Naive B cell (primary cell): ENCODE measurements at regions not wholly inside any gene's neighbourhood (a gene's known extent, or its start where the extent isn't known, plus 50 kb on each side); places are given as distances from the start of the nearest gene placed in this dataset.

Experiments
- ATAC-seq, 2 donors: fragments of 150-1000 bp; cut with Tn5 transposase; 2 replicates each; pipeline ENCODE4 v1.10.0; 2021; ENCODE audit warnings: low read depth in 2 of 2, mild to moderate bottlenecking in 2 of 2, moderate library complexity in 2 of 2
- DNase-seq: peaks from one replicate; pipeline ENCODE4 v3.0.0; 2022
- H3K27ac Mint-ChIP-seq, 6 donors: one replicate each; pipeline ENCODE4 v1.8.0; 2020 to 2022; ENCODE audit warnings: mild to moderate bottlenecking in 6 of 6, mixed read lengths in 6 of 6, moderate library complexity in 5 of 6, inconsistent platforms in 2 of 6
- H3K27me3 Mint-ChIP-seq, 3 donors: one replicate each; pipeline ENCODE4 v1.8.0; 2021 to 2022; ENCODE audit warnings: mixed read lengths in 3 of 3, mild to moderate bottlenecking in 1 of 3
- H3K36me3 Mint-ChIP-seq, 2 donors: one replicate each; pipeline ENCODE4 v1.8.0; 2020 to 2022; ENCODE audit warnings: mixed read lengths in 2 of 2, inconsistent platforms in 1 of 2, mild to moderate bottlenecking in 1 of 2
- H3K4me1 Mint-ChIP-seq, 3 donors: one replicate each; pipeline ENCODE4 v1.8.0; 2020 to 2022; ENCODE audit warnings: mixed read lengths in 3 of 3, inconsistent platforms in 1 of 3, mild to moderate bottlenecking in 1 of 3, moderate library complexity in 1 of 3
- H3K4me3 Mint-ChIP-seq, 8 donors: one replicate each; pipeline ENCODE4 v1.8.0; 2020 to 2022; ENCODE audit warnings: mild to moderate bottlenecking in 8 of 8, mixed read lengths in 8 of 8, moderate library complexity in 8 of 8, inconsistent platforms in 2 of 8
- H3K9me3 Mint-ChIP-seq, 7 donors: one replicate each; pipeline ENCODE4 v1.8.0; 2020 to 2022; ENCODE audit warnings: mixed read lengths in 7 of 7, mild to moderate bottlenecking in 5 of 7, inconsistent platforms in 2 of 7, moderate library complexity in 1 of 7

DNA sequence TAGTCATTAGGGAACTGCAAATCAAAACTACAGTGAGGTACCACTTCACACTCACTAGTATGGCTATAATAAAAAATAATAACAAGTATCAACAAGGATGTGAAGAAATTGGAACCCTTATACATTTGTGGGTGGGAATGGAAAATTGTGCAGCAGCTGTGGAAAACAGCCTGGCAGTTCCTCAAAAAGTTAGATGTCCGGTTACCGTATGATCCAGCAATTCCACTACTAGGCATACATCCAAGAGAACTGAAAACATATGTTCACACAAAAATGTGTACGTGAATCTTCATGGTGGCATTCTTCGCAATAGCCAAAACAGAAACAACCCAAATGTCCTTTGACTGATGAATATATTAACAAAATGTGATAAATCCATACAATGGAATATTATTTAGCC, 187.9 kb upstream of the LYSMD4 start:
- Mint-ChIP-seq H3K36me3 (no peaks in the 10 kb centered on the region), H3K27ac (no peak overlapping the region), H3K9me3 (no peaks in the 10 kb centered on the region), H3K4me1 (peaks cover 5 to 10% (median 9%) of the 10 kb centered on the region in 3 donors), H3K4me3 (peak overlapping the region in 1 of 8 donors; percentile 53), H3K27me3 (peaks cover 35 to 38% (median 37%) of the 10 kb centered on the region in 3 donors)
- DNase-seq (no peak), ATAC-seq (no peak)

DNA sequence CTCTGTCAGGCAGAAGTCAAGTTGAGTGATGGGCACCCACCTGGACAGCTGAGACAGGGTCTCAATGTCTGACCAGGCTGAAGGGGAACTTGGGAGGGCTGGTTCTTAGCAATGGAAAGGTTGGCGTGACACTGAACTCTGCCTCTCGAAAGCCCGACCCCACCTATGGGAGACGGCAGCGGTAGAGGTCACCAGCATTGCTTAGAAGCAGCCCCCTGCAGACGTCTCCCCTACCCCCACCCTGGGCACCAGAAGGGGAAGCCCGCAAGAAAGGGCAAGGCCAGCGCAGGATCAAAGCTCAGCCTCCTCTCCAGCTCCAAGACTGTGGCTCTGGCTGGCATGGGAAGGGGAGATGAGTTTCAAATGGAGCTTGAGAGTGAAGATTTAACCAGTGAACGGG, 184.8 kb upstream of the LYSMD4 start:
- H3K9me3 Mint-ChIP-seq = no peaks in the 10 kb centered on the region
- DNase-seq (no peak), ATAC-seq (no peak)
- H3K27ac Mint-ChIP-seq = no peak overlapping the region
- no peaks in the 10 kb centered on the region for H3K4me1 Mint-ChIP-seq
- no peaks in the 10 kb centered on the region for H3K36me3 Mint-ChIP-seq
- H3K4me3 Mint-ChIP-seq = no peak overlapping the region
- peaks cover 37 to 40% (median 38%) of the 10 kb centered on the region in 3 donors for H3K27me3 Mint-ChIP-seq

DNA sequence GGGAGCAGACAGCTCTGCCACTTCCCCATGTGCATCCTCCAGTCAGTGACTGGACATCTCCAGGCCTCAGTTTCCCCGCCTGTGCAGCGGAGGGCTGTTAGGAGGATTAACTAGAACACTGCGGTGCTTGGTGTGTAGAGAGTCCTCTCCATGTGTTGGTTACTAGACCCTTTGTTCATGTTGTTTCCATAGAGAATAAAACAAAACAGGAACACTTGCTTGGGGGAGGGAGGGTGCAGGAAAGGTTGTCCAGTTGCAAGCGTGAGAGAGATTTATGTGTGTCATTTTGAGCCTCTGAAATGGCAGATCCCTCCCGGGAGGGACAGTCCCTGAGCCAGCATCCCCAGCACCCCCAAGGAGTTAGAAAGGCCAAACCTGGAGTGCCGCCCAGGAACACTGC, 184.0 kb upstream of the LYSMD4 start:
- DNase-seq (no peak), ATAC-seq (no peak)
- Mint-ChIP-seq H3K27me3 (peaks cover 37 to 40% (median 37%) of the 10 kb centered on the region in 3 donors), H3K4me3 (no peak overlapping the region), H3K36me3 (no peaks in the 10 kb centered on the region), H3K27ac (peak overlapping the region in 1 of 6 donors; percentile 6), H3K4me1 (peaks cover 3 to 5% (median 4%) of the 10 kb centered on the region in 3 donors), H3K9me3 (no peaks in the 10 kb centered on the region)

DNA sequence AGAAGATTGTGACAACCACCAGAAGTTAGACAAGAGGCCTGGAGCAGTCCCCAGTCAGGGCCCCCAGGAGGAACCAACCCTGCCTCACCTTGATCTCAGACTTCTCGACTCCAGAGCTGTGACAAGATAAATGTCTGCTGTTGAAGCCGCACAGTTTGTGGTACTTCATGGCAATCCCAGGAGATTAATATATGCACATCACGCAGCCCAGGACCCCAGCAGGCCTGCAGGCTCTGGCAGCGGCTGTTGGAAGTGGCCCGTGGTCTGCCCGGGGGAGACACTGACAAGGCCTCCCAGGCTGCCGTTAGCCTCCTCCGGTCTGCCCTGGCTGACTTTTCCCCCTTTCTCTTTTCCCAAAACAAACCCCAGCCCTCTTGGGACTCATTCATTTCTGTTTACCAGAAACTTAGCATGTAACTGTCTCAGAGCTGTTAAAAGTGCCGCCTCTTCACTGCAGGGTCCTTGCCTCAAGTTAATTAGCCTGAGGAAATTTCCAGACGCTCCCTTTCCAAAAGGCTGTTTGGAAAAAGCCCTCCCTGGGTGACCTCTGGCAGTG, 183.5 kb upstream of the LYSMD4 start:
- ATAC-seq = no peak
- Mint-ChIP-seq H3K4me3 (no peak overlapping the region), H3K27me3 (peaks cover 32 to 40% (median 36%) of the 10 kb centered on the region in 3 donors), H3K27ac (no peak overlapping the region), H3K36me3 (no peaks in the 10 kb centered on the region), H3K4me1 (peaks cover 6 to 10% (median 9%) of the 10 kb centered on the region in 3 donors), H3K9me3 (no peaks in the 10 kb centered on the region)
- DNase-seq = no peak

DNA sequence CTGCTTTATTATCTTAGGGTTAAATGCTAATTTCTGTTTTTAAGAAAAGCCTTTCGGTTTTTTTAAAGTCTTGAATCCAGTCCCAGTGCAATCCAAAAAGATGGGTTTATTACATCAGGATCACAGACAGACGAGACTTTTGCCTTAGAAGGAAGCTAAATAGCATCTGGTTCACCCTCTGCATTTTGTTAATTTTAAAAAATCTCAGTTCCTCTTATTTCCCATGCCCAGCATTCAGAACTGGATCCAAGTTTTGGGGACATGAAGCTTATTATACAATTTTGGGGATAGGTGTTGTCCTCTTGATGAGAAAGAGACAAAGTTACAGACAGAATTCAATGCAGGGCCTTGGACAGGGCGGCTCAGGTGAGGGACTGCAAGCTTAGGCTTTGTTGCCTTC, 181.5 kb upstream of the LYSMD4 start:
- DNase-seq = no peak

DNA sequence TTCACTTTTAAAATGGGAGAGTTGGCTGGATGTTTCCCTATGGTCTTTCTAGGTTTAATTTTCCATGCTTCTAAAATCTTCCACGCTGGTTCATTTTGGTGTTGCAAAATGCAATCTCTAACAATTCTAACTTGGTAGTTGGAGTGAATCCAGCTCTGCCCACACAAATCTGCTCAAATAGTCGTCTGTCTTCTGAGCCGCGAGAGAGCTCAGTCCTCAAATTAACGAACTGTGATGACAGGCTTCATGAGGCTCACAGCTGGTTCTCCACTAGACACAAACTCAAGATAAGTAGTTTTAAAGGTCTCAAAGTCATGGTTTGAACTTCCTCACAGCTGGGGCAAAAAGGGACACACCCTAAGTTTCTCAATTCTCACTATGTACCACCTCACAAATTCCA, 178.6 kb upstream of the LYSMD4 start:
- no peak overlapping the region for H3K4me3 Mint-ChIP-seq
- ATAC-seq (no peak), DNase-seq (no peak)
- H3K27me3 Mint-ChIP-seq = peaks cover 0 to 8% (median 7%) of the 10 kb centered on the region in 3 donors
- peaks cover 0 to 10% (median 0%) of the 10 kb centered on the region in 7 donors for H3K9me3 Mint-ChIP-seq
- peaks cover 7 to 11% (median 11%) of the 10 kb centered on the region in 3 donors for H3K4me1 Mint-ChIP-seq
- H3K36me3 Mint-ChIP-seq = no peaks in the 10 kb centered on the region
- peak overlapping the region in 1 of 6 donors; percentile 3 for H3K27ac Mint-ChIP-seq

More for the DNA sequence above, 181.5 kb upstream of the LYSMD4 start:
- H3K4me1 Mint-ChIP-seq = peaks cover 7 to 11% (median 11%) of the 10 kb centered on the region in 3 donors
- H3K27ac Mint-ChIP-seq = no peak overlapping the region
- H3K27me3 Mint-ChIP-seq = peaks cover 22 to 30% (median 24%) of the 10 kb centered on the region in 3 donors
- no peak overlapping the region for H3K4me3 Mint-ChIP-seq
- no peaks in the 10 kb centered on the region for H3K36me3 Mint-ChIP-seq
- H3K9me3 Mint-ChIP-seq = peaks cover 0 to under 1% (median 0%) of the 10 kb centered on the region in 7 donors
- ATAC-seq = no peak

DNA sequence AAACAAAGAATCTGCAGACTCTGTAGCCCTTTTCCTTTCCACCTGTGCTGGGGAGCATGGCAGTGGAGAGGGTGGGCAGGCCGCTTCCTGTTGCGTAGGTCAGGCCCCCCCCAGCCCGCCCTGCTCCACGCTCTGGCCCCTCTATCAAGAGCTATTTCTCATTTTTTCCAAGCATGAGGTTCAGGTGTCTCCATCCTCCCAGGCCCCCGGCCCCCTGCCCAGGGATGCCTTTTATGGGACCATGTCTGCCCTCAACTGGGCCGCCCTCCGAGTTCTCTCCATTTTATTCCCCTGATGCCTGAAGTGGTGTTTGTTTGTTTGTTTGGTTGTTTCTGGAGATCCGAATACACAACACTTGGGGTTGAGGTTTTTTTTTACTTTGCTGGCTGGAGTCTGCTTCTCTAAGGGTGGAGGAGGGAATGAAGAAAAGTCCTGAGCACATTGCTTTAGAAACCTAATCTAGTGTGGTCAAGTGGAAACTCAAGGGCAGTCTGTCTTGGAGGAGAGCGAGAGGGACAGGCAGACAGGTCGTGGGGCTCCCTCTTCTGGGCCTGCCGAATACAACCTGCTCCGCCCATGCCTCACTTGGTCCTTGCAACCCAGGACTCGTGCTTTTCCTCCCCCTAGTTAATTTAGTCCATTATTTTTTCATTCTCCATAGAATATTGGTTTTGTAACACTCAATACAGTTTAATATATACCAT, 176.5 kb upstream of the LYSMD4 start:
- H3K27me3 Mint-ChIP-seq = peaks cover 0 to 3% (median 0%) of the 10 kb centered on the region in 3 donors
- H3K27ac Mint-ChIP-seq = no peak overlapping the region
- H3K36me3 Mint-ChIP-seq = no peaks in the 10 kb centered on the region
- no peak for ATAC-seq
- H3K9me3 Mint-ChIP-seq = peaks cover 0 to 10% (median 0%) of the 10 kb centered on the region in 7 donors
- no peak overlapping the region for H3K4me3 Mint-ChIP-seq
- DNase-seq = no peak
- peaks cover 7 to 11% (median 11%) of the 10 kb centered on the region in 3 donors for H3K4me1 Mint-ChIP-seq

DNA sequence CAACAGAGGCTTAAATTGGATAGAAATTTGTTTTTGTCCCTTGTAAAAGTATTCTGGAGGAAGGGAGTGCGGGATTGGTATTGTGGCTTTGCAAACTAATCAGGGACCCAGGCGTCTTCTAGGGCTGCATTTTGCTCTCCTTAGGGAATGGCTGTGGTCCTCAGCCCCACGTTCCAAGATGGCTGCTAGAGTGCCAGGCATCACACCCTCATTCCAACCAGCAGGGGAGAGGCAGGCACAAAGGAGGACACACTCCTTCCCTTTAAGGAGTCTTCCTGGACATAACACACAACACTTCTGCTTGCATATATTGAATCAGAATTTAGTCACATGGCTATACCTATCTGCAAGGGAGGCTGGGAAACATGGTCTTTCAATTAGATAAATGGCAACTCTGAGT, 174.5 kb upstream of the LYSMD4 start:
- no peak overlapping the region for H3K4me3 Mint-ChIP-seq
- H3K27ac Mint-ChIP-seq = no peak overlapping the region

DNA sequence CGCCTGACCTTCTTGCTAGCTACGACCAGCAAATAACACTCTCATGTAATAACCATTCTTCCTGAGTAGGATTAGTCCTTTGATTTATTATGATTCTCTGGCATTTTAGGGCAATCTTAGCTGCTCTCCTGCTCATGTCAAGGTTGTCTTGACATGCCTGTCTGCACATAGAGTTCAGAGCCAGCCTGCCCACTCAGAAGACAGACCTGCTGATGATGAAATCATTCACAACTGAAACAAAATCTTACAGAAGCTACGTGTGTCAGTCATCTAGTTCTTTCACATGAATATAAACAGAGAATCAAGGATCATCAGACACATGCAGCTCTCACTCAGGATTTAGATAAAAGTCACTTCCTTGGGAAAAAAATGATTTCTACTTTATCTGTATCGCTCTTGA, 173.6 kb upstream of the LYSMD4 start:
- Mint-ChIP-seq H3K27me3 (peaks cover 0 to 4% (median 0%) of the 10 kb centered on the region in 3 donors), H3K4me1 (peaks cover under 1 to 2% (median 1%) of the 10 kb centered on the region in 3 donors), H3K4me3 (no peak overlapping the region), H3K36me3 (no peaks in the 10 kb centered on the region), H3K9me3 (peaks cover 0 to 10% (median 0%) of the 10 kb centered on the region in 7 donors), H3K27ac (no peak overlapping the region)
- DNase-seq = no peak
- no peak for ATAC-seq

More for the DNA sequence above, 174.5 kb upstream of the LYSMD4 start:
- peaks cover 0 to 4% (median 0%) of the 10 kb centered on the region in 3 donors for H3K27me3 Mint-ChIP-seq
- no peaks in the 10 kb centered on the region for H3K36me3 Mint-ChIP-seq
- peaks cover 7 to 11% (median 10%) of the 10 kb centered on the region in 3 donors for H3K4me1 Mint-ChIP-seq
- ATAC-seq (no peak), DNase-seq (no peak)
- peaks cover 0 to 10% (median 0%) of the 10 kb centered on the region in 7 donors for H3K9me3 Mint-ChIP-seq

DNA sequence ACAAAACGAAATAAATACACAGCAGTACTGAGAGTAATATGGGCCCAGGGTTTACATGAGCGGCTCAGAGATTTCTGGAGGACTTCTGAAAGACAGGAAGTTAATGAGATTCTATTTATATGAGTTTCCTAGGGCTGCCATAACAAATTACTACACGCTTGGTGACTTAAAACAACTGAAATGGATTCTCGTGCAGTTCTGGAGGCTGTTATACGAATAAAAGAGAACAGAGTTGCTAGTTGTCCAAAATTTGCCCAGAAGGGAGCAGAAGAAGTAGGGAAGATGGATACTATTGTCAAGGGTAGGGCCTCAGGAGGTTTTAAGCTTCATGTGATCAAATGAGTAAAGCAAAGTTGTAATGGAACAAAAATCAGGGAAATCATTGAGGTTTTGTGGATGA, 173.1 kb upstream of the LYSMD4 start:
- Mint-ChIP-seq H3K27ac (no peak overlapping the region), H3K9me3 (peaks cover 0 to 10% (median 0%) of the 10 kb centered on the region in 7 donors), H3K27me3 (peaks cover 0 to 4% (median 0%) of the 10 kb centered on the region in 3 donors), H3K4me3 (no peak overlapping the region), H3K4me1 (no peaks in the 10 kb centered on the region), H3K36me3 (no peaks in the 10 kb centered on the region)
- ATAC-seq = no peak
- DNase-seq = no peak

DNA sequence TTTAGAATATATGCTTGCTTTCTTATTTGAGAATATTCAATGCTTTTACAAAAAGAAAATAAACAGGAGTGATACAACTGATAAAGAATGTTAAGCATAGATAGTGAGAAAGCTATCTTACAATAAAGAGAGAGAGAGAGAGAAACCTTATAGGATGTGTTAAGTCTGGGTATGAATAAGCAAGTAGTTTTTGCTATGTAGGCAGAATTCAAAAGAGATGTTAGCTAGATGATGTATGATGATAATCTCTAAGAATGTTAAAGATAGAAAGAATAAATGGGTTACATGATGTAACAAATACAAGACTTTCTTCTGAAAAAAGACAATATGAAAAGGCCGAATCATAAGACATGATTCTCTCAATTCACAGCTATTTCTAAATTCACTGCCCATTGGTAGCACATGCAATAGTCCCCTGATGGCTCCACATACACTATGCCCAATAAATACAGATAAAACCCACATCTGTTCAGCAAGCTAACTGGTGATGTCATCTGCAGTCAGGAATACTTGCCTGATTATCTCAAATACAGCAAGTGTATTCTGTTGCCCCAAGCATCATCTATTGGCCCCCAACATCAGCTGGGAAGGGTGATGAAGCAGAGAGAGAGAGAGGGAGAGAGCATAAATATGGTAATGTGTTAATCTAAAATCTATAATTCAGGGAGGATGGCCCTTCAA, 169.2 kb upstream of the LYSMD4 start:
- ATAC-seq (no peak), DNase-seq (no peak)
- no peak overlapping the region for H3K4me3 Mint-ChIP-seq
- H3K36me3 Mint-ChIP-seq = peaks cover 0 to 10% of the 10 kb centered on the region in 2 donors
- peaks cover 0 to 12% (median 0%) of the 10 kb centered on the region in 7 donors for H3K9me3 Mint-ChIP-seq
- H3K27me3 Mint-ChIP-seq = peaks cover 0 to 11% (median 0%) of the 10 kb centered on the region in 3 donors
- no peaks in the 10 kb centered on the region for H3K4me1 Mint-ChIP-seq
- H3K27ac Mint-ChIP-seq = no peak overlapping the region

DNA sequence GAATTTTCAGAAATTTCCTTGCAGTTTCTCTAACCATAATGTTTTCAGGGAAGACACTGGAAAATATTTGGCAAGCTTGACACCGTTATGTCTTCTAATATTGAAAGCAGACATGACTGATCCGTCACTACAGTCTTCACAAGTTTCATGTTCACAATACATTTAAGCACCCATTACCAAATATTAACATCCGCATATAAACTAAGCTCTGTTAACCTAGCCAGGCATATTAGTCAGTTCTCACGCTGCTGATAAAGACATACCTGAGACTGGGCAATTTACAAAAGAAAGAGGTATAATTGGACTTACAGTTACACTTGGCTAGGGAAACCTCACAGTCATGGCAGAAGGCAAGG, 162.7 kb upstream of the LYSMD4 start:
- ATAC-seq (no peak), DNase-seq (no peak)
- Mint-ChIP-seq H3K9me3 (peaks cover 0 to 10% (median 5%) of the 10 kb centered on the region in 7 donors), H3K27me3 (peaks cover 0 to 7% (median 0%) of the 10 kb centered on the region in 3 donors), H3K4me3 (no peak overlapping the region), H3K4me1 (peaks cover 0 to 8% (median 3%) of the 10 kb centered on the region in 3 donors), H3K27ac (no peak overlapping the region), H3K36me3 (peaks cover 0 to 24% of the 10 kb centered on the region in 2 donors)

DNA sequence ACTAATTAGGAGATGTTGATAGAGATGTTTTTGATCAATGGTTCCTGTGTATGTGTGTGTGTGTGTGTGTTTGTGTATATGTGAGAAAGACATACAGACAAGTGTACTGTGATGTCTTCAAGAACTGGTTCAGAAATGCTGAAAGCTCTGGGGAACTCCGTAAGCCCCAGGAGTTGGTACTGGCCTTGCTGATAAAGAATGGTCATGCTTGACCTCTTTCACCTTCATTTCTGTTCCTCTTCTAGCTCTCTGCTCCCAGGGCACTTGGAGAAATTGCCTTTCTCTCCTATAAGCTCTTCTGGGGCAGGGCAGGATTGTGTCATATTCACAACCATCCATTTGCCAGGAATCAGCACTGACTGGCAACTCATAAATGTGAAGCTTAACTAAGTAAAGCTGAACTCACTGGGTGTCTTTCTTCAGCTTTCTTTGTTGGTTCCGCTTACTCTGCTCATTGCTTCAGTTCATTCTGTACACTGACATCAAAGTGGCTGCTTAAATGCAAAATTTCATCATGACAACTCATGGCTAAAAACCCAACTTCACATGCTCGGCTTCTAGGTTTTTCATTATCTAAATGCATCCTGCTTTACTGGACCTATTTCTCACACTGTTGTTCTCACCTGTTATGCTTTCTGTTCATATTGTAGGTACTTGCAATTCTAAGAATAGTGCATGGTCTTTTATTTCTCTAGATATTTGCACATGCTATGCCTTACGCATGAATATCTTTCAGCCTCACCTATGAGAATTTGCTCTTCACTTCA, 162.1 kb upstream of the LYSMD4 start:
- Mint-ChIP-seq H3K4me1 (peaks cover 0 to 8% (median 3%) of the 10 kb centered on the region in 3 donors), H3K36me3 (peaks cover 0 to 26% of the 10 kb centered on the region in 2 donors), H3K9me3 (peaks cover 0 to 10% (median 5%) of the 10 kb centered on the region in 7 donors), H3K27me3 (peaks cover 0 to 7% (median 0%) of the 10 kb centered on the region in 3 donors), H3K27ac (no peak overlapping the region), H3K4me3 (no peak overlapping the region)
- peak; percentile 41 to 50 for ATAC-seq
- DNase-seq = no peak
